ENCODE measurements at regions not wholly inside any gene's neighbourhood (a gene's known extent, or its start where the extent isn't known, plus 50 kb on each side); places are given as distances from the start of the nearest gene placed in this dataset.

GRCh38 chr5:57774439-57774838 lies 291.8 kb upstream of the ACTBL2 start:
- no peak for TF ChIP-seq POLR2A (IDR thresholded peaks at IDR 0.05)
- no peak for TF ChIP-seq CTCF (IDR thresholded peaks at IDR 0.05)
- intact Hi-C loops (cut with DNase I; ENCODE audit: low total_unique reads), result no loop called here
- H3K4me3 ChIP-seq (ENCODE audit: low read depth, poor library complexity, severe bottlenecking), result no peak overlapping the region
- 94 to 97% methylated on average over 1 of the region's 1 CpG for WGBS, 2 donors
- DNase-seq (ENCODE audit: low spot score in 2 of 2), result no peak

GRCh38 chr5:57772512-57772911 lies 289.9 kb upstream of the ACTBL2 start:
- no peak for DNase-seq (ENCODE audit: low spot score in 2 of 2)
- H3K4me3 ChIP-seq (ENCODE audit: low read depth, poor library complexity, severe bottlenecking), result no peak overlapping the region
- intact Hi-C loops (cut with DNase I; ENCODE audit: low total_unique reads), result no loop called here
- no peak for TF ChIP-seq CTCF (IDR thresholded peaks at IDR 0.05)

GRCh38 chr5:57770039-57770438 lies 287.4 kb upstream of the ACTBL2 start:
- H3K4me3 ChIP-seq (ENCODE audit: low read depth, poor library complexity, severe bottlenecking), result no peak overlapping the region
- no peak for DNase-seq (ENCODE audit: low spot score in 2 of 2)
- no peak for TF ChIP-seq CTCF (IDR thresholded peaks at IDR 0.05)
- no peak for TF ChIP-seq POLR2A (IDR thresholded peaks at IDR 0.05)
- WGBS, 2 donors, result 78 to 87% methylated on average over 2 of the region's 2 CpGs
- intact Hi-C loops (cut with DNase I; ENCODE audit: low total_unique reads), result no loop called here

- TF ChIP-seq POLR2A (IDR thresholded peaks at IDR 0.05) (no peak), CTCF (IDR thresholded peaks at IDR 0.05) (no peak)
- 79 to 83% methylated on average over 4 of the region's 4 CpGs for WGBS, 2 donors
- intact Hi-C loops (cut with DNase I; ENCODE audit: low total_unique reads), result no loop called here
- no peak overlapping the region for H3K4me3 ChIP-seq (ENCODE audit: low read depth, poor library complexity, severe bottlenecking)
- no peak for DNase-seq (ENCODE audit: low spot score in 2 of 2)
Observed at GRCh38 chr5:57768745-57769144, 286.1 kb upstream of the ACTBL2 start.

GRCh38 chr5:57764479-57765089 lies 282.0 kb upstream of the ACTBL2 start:
- WGBS, 2 donors, result 90 to 91% methylated on average over 4 of the region's 4 CpGs
- intact Hi-C loops (cut with DNase I; ENCODE audit: low total_unique reads), result no loop called here
- no peak for DNase-seq (ENCODE audit: low spot score in 2 of 2)
- no peak overlapping the region for H3K4me3 ChIP-seq (ENCODE audit: low read depth, poor library complexity, severe bottlenecking)
- TF ChIP-seq CTCF (IDR thresholded peaks at IDR 0.05), result no peak
- TF ChIP-seq POLR2A (IDR thresholded peaks at IDR 0.05), result no peak

- intact Hi-C loops (cut with DNase I; ENCODE audit: low total_unique reads), result no loop called here
- no peak overlapping the region for H3K4me3 ChIP-seq (ENCODE audit: low read depth, poor library complexity, severe bottlenecking)
- DNase-seq (ENCODE audit: low spot score in 2 of 2), result no peak
- TF ChIP-seq CTCF (IDR thresholded peaks at IDR 0.05) (no peak), POLR2A (IDR thresholded peaks at IDR 0.05) (no peak)
- 87 to 90% methylated on average over 9 to 11 of the region's 11 CpGs for WGBS, 2 donors
Observed at GRCh38 chr5:57761513-57761912, 278.9 kb upstream of the ACTBL2 start.

Measured in lower leg skin (tissue), 4 donors.